Activated B cell treated with CpG ODN at 0.5 μM for 24 hours (primary cell): ENCODE measurements at regions not wholly inside any gene's neighbourhood (a gene's known extent, or its start where the extent isn't known, plus 50 kb on each side); places are given as distances from the start of the nearest gene placed in this dataset.

Experiments used
- ATAC-seq: fragments of 200-7000 bp; cut with Tn5 transposase; one replicate; pipeline ENCODE4 v1.10.0; 2021; ENCODE audit warnings: low read depth, mild to moderate bottlenecking, moderate library complexity
- CTCF ChIA-PET: fragments of 350-600 bp; sonication (Branson Sonifier 250); formaldehyde crosslinking; loops from one replicate; lab custom pipeline; 2021; ENCODE audit warnings: antibody characterized with exemption; lab: Charles Lee
- POLR2A ChIA-PET: fragments of 350-600 bp; sonication (Branson Sonifier 250); formaldehyde crosslinking; loops from one replicate; lab custom pipeline; 2021; ENCODE audit warnings: antibody characterized with exemption; lab: Charles Lee
- DNase-seq: peaks from one replicate; pipeline ENCODE4 v3.0.0; 2022
- H3K27ac Mint-ChIP-seq: one replicate; pipeline ENCODE4 v1.8.0; 2020; ENCODE audit warnings: mixed read lengths
- H3K27me3 Mint-ChIP-seq: one replicate; pipeline ENCODE4 v1.8.0; 2021; ENCODE audit warnings: mixed read lengths
- H3K36me3 Mint-ChIP-seq: one replicate; pipeline ENCODE4 v1.8.0; 2021; ENCODE audit warnings: low read depth, mixed read lengths
- H3K4me1 Mint-ChIP-seq: one replicate; pipeline ENCODE4 v1.8.0; 2021; ENCODE audit warnings: mixed read lengths
- H3K4me3 Mint-ChIP-seq: one replicate; pipeline ENCODE4 v1.8.0; 2020; ENCODE audit warnings: mild to moderate bottlenecking, mixed read lengths
- H3K9me3 Mint-ChIP-seq: one replicate; pipeline ENCODE4 v1.8.0; 2020; ENCODE audit warnings: mixed read lengths
- CTCF ChIP-seq: fragments of 200-600 bp; IDR thresholded peaks from one replicate; pipeline ENCODE4 v1.8.0; 2022; ENCODE audit warnings: antibody characterized with exemption, mild to moderate bottlenecking
- intact Hi-C: fragments of 100-400 bp; cut with micrococcal nuclease; formaldehyde crosslinking; loops from one replicate; pipeline ENCODE4 v1.15.1; 2024

- POLR2A ChIA-PET, result no interaction called here
- H3K9me3 Mint-ChIP-seq, result peaks cover 2% of the 10 kb centered on the region
- CTCF ChIA-PET, result no interaction called here
- no peak for ATAC-seq
- no peaks in the 10 kb centered on the region for H3K36me3 Mint-ChIP-seq
- H3K4me3 Mint-ChIP-seq, result no peak overlapping the region
- H3K4me1 Mint-ChIP-seq, result peaks cover 14% of the 10 kb centered on the region
- no peak overlapping the region for H3K27ac Mint-ChIP-seq
- intact Hi-C loops, result no loop called here
- TF ChIP-seq CTCF, result no peak
- DNase-seq, result no peak
- H3K27me3 Mint-ChIP-seq, result no peaks in the 10 kb centered on the region
Observed at GRCh38 chr13:33372251-33372919, 86.8 kb upstream of the STARD13 start.

DNA sequence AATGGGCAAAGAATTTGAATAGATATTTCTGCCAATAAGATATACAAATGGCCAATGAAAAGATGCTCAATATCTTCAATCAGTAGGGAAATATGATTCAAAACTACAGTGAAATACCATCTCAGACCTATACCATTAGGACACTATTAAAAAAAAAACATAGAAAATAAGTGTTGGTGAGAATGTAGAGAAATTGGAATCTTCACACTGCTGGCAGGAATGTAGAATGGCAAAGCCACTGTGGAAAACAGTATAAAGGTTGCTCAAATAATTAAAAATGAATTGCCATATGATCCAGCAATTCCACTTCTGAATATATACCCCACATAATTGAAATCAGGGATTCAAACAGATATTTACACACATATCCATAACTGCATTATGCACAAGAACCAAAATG lies 88.1 kb upstream of the STARD13 start:
- intact Hi-C loops, result no loop called here
- H3K9me3 Mint-ChIP-seq, result peaks cover 2% of the 10 kb centered on the region
- peaks cover 2% of the 10 kb centered on the region for H3K27me3 Mint-ChIP-seq
- H3K36me3 Mint-ChIP-seq, result no peaks in the 10 kb centered on the region
- DNase-seq (no peak), ATAC-seq (no peak)
- ChIA-PET CTCF (no interaction called here), POLR2A (no interaction called here)
- H3K27ac Mint-ChIP-seq, result no peak overlapping the region
- peaks cover 1% of the 10 kb centered on the region for H3K4me1 Mint-ChIP-seq
- TF ChIP-seq CTCF, result no peak
- no peak overlapping the region for H3K4me3 Mint-ChIP-seq

DNA sequence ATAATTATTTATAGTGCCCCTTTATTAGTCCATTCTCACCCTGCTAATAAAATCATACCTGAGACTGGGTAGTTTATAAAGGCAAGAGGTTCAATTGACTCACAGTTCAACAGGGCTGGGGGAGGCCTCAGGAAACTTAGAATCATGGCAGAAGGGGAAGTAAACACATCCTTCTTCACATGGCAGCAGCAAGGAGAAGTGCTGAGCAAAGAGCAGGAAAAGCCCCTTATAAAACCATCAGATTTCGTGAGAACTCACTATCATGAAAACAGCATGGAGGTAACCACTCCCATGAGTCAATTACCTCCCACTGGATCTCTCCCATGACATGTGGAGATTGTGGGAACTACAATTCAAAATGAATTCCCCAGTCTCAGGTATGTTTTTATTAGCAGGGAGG lies 89.9 kb upstream of the STARD13 start:
- no peak for ATAC-seq
- POLR2A ChIA-PET, result no interaction called here
- peaks cover 2% of the 10 kb centered on the region for H3K27me3 Mint-ChIP-seq

GRCh38 chr13:33376212-33376611 lies 90.7 kb upstream of the STARD13 start:
- intact Hi-C loops, result no loop called here
- POLR2A ChIA-PET, result no interaction called here
- H3K27ac Mint-ChIP-seq, result no peak overlapping the region

More for the DNA sequence above, 89.9 kb upstream of the STARD13 start:
- Mint-ChIP-seq H3K9me3 (peaks cover 2% of the 10 kb centered on the region), H3K27ac (no peak overlapping the region), H3K36me3 (no peaks in the 10 kb centered on the region), H3K4me1 (peaks cover 2% of the 10 kb centered on the region), H3K4me3 (no peak overlapping the region)
- CTCF ChIA-PET, result no interaction called here
- TF ChIP-seq CTCF, result no peak
- no peak for DNase-seq
- intact Hi-C loops, result no loop called here

DNA sequence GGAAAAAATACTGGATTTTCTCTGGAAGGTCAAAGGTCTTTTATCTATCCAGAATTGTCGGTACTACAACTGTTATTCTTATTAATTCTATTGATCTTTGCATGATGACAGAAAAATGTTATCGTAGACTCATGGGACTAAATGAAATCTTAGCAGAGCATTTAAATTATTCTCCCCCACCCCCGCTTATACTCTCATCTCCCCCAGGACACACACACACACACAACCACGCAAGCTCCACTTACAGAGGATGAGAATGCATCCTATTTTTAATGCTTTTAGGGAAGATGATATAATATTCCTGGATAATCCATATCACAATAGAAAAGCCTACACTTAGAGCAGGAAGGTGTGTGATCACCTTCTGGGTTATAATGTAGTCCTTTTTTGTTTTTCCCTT lies 91.9 kb upstream of the STARD13 start:
- Mint-ChIP-seq H3K36me3 (no peaks in the 10 kb centered on the region), H3K4me1 (peaks cover 2% of the 10 kb centered on the region), H3K27ac (no peak overlapping the region), H3K27me3 (peaks cover 2% of the 10 kb centered on the region), H3K9me3 (peaks cover 2% of the 10 kb centered on the region), H3K4me3 (no peak overlapping the region)
- DNase-seq (no peak), ATAC-seq (no peak)
- CTCF ChIA-PET, result no interaction called here
- POLR2A ChIA-PET, result no interaction called here
- intact Hi-C loops, result no loop called here
- TF ChIP-seq CTCF, result no peak

More at GRCh38 chr13:33376212-33376611, 90.7 kb upstream of the STARD13 start:
- ATAC-seq (no peak), DNase-seq (no peak)
- no peak overlapping the region for H3K4me3 Mint-ChIP-seq
- H3K27me3 Mint-ChIP-seq, result peaks cover 2% of the 10 kb centered on the region
- CTCF ChIA-PET, result interaction anchor here (0.6 kb wide), 1 partner anchor 313 kb away, joined by 4 read pairs; no protein-coding TSS in a partner anchor
- H3K36me3 Mint-ChIP-seq, result no peaks in the 10 kb centered on the region
- TF ChIP-seq CTCF, result no peak
- peaks cover 2% of the 10 kb centered on the region for H3K9me3 Mint-ChIP-seq
- H3K4me1 Mint-ChIP-seq, result peaks cover 2% of the 10 kb centered on the region
